HG02571 (cell line): ENCODE measurements at regions not wholly inside any gene's neighbourhood (a gene's known extent, or its start where the extent isn't known, plus 50 kb on each side); places are given as distances from the start of the nearest gene placed in this dataset.

Experiments
- ATAC-seq: cut with Tn5 transposase; IDR thresholded peaks from one replicate; pipeline ENCODE4 v1.9.1; 2021; ENCODE audit warnings: mild to moderate bottlenecking, moderate library complexity; ENCODE audit not compliant: unreplicated experiment

DNA sequence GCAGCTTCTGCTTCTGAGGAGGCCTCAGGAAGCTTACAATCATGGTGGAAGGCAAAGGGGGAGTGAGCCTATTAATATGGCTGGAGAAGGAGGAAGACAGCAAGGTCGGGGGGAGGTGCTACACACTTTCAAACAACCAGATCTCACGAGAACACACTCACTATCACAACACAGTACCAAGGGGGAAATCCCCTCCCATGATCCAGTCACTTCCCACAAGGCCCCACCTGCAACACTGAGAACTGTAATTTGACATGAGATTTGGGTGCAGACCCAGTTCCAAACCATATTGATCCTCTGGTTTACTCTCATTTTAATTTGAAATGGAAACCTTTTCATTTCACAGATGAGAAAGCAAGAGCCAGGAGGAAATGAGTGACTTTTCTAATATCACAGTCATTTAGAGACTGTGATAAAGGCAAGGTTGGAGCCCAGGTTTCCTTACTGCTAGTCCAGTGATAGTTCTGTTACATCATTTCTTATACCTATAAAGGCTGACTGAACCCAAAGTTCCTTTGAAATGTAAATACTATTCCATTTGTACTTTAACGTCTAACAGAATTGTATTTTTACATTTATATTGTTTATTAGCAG is 105.8 kb upstream of the GAP43 start:
- no peak for ATAC-seq

DNA sequence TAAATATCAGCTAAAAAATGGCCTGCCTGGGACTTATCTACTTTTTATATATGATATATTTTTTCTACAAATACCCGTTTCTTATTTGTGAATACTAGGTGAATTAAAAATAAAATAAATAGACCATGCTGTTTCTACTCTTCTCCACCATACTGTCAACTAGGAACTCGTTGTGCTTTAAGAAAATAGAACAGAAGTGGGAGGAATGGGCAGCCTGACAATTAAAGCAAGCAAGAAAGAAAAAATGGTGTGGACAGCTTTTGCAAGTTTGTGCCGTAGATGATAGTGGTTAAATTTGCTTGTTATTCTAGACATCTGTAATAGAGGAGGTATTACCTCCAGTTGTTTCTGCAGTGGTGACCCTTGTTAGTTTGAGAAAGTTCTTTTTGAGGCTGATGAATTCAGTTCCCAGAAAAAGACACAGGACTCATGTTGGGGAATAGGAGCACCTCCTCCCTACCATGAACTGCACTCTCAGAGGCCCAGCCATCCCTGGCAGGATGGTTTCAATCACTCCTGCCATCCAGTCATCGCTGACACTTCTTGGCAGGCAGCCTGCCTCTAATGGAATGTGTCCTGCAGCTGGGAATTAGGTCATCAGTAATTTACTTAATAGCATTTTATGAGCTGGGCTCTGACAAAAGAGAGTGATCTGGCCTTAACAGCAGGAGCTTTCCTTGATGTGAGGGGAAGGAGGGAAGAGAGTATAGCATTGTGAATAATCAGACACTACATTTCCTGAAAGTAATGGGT is 105.0 kb upstream of the GAP43 start:
- ATAC-seq, result no peak

DNA sequence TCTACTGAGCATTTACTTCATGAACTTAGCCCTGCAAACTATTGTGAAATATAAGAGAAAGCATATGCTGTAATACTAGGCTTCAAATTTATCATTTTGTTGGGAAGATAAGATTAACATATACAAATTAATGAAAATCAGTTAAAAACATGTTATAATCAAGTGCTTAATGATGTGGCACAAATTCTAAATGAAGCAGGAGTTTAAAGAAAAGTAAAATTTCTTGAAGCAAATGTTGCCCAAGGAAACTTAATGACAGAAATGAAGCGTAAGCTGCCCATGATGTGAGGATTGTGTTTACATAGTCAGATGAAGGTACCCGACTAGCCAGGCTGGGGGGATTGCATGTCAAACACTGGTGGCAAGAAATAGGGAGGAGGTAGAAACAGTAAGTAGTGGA is 103.1 kb upstream of the GAP43 start:
- ATAC-seq, result no peak

GRCh38 chr3:115520651-115521245 is 102.6 kb upstream of the GAP43 start:
- ATAC-seq, result no peak

GRCh38 chr3:115523458-115523857 is 99.9 kb upstream of the GAP43 start:
- no peak for ATAC-seq

GRCh38 chr3:115524549-115524948 is 98.8 kb upstream of the GAP43 start:
- no peak for ATAC-seq

DNA sequence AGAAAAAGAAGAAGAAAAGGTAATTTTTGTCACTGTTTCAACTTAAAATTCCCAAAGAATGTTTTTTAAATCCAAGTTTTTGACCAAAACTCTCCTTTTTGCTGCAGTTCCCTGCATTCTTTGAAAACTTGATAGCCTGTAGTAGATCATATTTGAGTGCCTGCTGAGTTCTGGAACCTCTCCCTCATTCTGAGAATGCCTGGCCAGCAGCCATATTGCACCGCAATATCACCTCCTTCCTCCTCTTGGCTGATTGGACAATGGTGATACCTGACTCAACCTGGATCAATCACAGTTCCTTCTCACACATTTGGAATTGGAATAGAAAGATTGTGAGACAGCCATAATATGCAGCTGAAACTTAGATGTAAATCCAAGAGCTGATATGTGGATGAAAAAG is 97.6 kb upstream of the GAP43 start:
- no peak for ATAC-seq

DNA sequence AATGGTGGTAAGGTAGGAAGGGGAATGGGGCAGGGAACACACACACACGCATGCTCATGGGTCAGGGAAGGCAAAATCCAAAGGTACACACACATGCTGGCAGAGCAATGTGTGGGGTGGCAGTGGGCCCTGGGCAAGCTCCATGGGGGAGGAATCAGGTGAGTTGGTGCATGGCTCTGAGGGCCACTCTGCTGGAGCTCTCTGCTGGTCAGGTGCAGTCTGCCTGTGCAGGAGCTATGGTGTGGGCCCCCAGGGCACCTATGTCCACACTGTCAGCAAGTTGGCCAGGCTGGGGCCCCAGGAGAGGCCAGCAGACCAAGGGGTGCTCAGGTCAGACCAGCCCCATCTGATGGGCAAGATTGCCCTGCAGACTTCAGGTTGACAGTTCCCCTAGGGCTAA is 90.1 kb upstream of the GAP43 start:
- no peak for ATAC-seq

- ATAC-seq, result no peak
These were observed 87.1 kb upstream of the GAP43 start for GRCh38 chr3:115536171-115536570.

- no peak for ATAC-seq
These were observed 85.6 kb upstream of the GAP43 start for GRCh38 chr3:115537669-115538068.

- ATAC-seq, result no peak
These were observed 76.1 kb upstream of the GAP43 start for GRCh38 chr3:115547207-115547606.

DNA sequence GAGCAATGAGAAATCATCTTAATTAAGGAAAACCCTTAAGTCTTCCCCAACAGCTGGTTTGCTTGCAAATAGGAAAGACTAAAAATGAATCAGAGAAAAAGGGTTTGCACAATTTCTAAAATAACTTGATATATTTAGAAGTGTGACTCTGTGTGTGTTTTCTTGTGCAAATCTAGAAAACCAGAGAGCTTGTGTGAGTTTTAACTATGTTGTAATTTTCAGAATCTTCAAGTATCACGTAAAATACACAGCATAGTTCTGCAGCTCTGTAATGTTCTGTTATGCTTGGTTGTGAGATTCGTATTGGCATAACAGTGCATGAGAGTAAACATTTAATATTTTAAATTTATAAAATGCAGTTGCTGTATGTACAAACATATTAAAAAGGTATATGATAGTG is 74.7 kb upstream of the GAP43 start:
- no peak for ATAC-seq

GRCh38 chr3:115549071-115549470 is 74.2 kb upstream of the GAP43 start:
- ATAC-seq, result no peak

GRCh38 chr3:115550285-115550761 is 73.0 kb upstream of the GAP43 start:
- no peak for ATAC-seq

DNA sequence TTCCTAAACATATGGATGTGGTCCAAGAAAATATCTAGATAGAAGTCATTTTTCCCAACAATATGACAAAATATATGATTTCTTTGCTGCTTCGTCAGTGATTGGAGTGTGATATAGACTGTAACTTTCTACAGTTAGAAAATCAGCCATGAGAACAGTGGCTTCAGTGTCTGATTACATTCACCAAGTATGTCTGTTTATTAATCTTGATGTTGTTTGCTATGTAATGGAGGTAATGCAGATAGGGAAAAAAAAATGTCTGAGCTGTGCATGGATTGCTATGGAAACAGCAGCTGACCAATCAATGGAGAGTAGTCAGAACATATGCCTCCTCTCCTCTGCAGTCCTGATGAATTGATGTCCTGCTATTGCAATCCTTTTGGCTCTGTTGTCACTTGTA is 72.3 kb upstream of the GAP43 start:
- no peak for ATAC-seq

DNA sequence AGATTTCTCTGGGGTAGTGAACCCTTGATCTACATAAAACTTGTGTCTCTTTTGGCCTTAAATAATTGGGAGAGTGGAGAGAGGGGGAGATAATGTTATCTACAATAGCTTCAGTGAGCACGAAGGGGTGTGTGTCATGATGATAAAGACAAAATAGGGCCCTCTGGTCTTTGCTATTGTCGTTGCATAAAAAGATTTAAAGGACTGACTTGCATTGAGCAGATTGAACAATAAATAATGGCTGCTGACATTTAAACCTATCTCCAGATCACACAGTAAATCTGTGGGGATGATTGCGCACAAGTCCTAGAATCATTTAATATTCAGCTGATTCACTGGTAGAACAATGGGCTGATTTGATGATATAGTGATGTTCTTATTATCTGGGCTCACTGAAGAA is 71.3 kb upstream of the GAP43 start:
- ATAC-seq, result no peak

DNA sequence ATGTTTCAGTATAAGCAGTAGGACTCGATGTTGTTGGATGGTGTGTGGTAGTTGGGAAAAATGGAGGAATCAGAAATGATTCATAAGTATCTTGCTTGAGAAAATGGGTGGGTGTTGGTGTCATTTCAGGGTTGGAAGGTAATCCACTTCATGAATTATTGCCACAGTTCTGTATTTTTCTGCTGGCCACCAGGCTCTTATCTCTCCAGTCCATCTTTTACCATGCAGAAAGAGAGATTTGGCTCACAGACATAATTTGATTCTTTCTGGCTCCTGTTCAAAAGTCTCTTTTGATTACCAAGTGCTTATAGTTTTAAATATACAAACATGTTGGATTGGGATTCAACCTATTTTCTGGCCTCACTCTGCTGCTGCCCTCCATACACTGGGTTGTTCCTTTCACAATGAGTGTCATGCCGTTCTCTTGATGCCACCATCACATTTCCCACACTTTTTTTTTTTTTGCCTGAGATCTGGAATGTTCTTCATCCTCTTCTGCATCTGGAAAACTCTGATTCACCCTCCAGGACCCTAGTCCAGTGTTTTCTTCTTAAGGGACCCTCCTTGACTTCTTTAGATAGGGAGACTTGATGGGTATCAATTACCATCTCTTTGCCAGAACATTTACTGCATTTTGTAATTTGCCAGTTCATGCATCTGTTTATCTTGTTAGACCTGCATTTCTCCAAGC is 69.4 kb upstream of the GAP43 start:
- no peak for ATAC-seq

GRCh38 chr3:115554487-115554807 is 68.9 kb upstream of the GAP43 start:
- no peak for ATAC-seq

DNA sequence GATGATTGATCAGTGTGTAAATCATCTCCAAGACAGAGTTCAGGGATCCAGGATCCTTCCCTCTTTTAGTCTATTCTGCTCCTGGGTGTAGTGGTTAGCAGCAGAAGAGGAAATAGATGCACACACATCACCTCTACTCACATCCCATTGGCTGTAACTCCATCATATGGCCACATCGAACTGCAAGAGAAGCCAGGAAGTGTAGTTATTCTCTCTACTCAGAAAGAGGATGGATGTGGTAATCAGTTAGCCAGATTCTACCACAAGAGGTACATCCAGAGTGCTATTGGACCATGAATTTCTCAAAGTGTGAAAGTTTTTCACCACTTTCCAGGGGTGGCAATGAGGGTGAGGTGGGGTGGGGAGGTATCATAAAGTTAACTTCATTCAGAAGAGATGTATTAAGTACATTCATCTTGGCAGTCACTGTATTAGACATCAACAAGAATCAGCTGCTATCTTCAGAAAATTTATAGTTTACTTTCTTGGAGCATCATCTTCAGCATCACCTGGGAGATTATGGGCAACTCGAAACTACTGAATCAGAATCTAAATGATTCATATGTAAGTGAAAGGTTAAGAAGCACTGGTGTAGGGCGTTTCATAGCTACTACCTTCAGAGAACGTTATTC is 60.6 kb upstream of the GAP43 start:
- no peak for ATAC-seq

DNA sequence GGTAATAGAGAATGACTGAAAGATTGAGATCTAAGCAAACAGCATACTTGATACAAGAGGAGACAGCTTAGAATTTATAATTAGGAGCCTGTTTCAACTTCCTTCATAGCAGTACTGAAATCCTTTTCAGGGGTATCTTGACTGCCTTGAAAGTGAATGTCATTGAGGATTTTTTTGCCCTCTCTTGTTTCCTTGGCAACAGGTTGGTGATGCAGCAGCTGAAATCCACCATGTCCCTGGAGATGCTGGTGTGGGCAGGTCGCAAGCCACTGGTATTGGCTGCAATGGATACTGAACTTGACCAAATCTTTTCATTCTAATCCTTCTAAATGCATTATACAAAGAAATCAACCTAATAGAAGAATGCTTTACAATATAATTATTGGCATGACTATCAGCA is 59.3 kb upstream of the GAP43 start:
- no peak for ATAC-seq

DNA sequence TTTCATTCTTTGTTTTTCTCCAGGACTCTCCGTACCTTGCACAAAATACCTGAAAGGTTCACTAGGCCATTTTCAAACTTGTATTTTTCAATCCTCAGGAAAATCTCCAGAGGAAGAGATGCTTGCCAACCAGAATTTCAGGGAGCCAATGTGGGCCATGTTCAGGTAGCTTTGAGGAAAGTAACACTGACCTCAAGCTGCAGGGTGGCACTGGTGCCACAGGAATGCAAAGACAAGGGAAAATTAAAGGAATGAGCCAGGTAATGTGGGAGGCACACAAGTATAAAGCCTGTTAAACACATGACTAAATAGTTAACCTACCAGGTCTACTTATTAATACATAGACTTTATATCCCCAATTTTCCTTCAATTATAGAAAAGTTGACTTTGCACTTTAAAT is 51.9 kb upstream of the GAP43 start:
- ATAC-seq, result no peak
